ENCODE measurements at regions not wholly inside any gene's neighbourhood (a gene's known extent, or its start where the extent isn't known, plus 50 kb on each side); places are given as distances from the start of the nearest gene placed in this dataset.

DNA sequence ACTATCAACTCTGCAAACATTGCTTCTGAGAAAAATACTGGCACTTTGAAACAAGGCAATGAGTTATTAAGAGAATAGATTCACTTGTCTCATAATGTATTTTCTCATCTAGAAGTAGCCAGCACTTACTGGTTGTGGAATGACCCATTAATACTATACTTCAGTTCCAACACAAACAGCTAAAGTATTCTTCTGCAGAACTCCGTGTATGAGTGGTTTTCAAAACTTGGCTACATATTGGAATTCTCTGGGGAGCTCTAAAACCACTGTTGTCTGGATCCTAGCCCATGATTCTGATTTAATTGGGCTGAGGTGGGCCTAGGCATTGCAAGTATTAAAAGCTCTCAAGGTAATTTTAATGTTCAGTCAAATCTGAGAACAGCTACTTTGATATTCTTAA, 1416.4 kb upstream of the RAG2 start:
- no peaks in the 10 kb centered on the region for H3K36me3 Mint-ChIP-seq
- TF ChIP-seq, protein P1, sequence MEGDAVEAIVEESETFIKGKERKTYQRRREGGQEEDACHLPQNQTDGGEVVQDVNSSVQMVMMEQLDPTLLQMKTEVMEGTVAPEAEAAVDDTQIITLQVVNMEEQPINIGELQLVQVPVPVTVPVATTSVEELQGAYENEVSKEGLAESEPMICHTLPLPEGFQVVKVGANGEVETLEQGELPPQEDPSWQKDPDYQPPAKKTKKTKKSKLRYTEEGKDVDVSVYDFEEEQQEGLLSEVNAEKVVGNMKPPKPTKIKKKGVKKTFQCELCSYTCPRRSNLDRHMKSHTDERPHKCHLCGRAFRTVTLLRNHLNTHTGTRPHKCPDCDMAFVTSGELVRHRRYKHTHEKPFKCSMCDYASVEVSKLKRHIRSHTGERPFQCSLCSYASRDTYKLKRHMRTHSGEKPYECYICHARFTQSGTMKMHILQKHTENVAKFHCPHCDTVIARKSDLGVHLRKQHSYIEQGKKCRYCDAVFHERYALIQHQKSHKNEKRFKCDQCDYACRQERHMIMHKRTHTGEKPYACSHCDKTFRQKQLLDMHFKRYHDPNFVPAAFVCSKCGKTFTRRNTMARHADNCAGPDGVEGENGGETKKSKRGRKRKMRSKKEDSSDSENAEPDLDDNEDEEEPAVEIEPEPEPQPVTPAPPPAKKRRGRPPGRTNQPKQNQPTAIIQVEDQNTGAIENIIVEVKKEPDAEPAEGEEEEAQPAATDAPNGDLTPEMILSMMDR (IDR thresholded peaks at IDR 0.05) = no peak
- no peaks in the 10 kb centered on the region for H3K4me1 ChIP-seq (ENCODE audit: control insufficient read depth in 1 of 2, insufficient read depth in 2 of 2, low read length in 2 of 2)

DNA sequence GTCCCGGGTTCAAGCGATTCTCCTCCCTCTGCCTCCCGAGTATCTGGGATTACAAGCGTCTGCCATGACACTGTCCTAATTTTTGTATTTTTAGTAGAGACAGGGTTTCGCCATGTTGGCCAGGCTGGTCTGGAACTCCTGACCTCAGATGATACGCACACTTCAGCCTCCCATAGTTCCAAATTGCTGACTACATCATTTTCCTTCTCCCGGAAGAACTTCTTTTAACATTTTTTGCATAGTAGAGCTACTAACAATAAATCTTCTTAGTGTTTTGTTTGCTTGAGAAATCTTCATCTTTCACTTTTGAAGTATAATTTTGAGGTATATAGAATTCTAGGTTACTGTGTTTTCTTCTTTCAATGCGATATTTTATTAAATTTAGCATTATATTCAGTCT, 1415.1 kb upstream of the RAG2 start:
- Histone ChIP-seq H4K20me1 (ENCODE audit: insufficient read depth, low read length) (no peaks in the 10 kb centered on the region), H3K4me1 (ENCODE audit: control insufficient read depth in 1 of 2, insufficient read depth in 2 of 2, low read length in 2 of 2) (no peaks in the 10 kb centered on the region), H3K27me3 (ENCODE audit: control insufficient read depth in 2 of 2, insufficient read depth in 2 of 2, low read length in 2 of 2) (no peaks in the 10 kb centered on the region), H3K79me2 (ENCODE audit: insufficient read depth, low read length) (no peaks in the 10 kb centered on the region), H3K36me3 (replicated peaks in 1 of 2; ENCODE audit: control insufficient read depth in 1 of 2, insufficient read depth in 2 of 2, low read length in 2 of 2) (no peaks in the 10 kb centered on the region), H3K9ac (ENCODE audit: insufficient read depth, low read length, poor library complexity, severe bottlenecking) (no peak overlapping the region), H3K9me3 (replicated peaks in 1 of 2; ENCODE audit: control insufficient read depth in 1 of 2, insufficient read depth in 1 of 2, low read length in 2 of 2) (peaks cover 0 to 8% of the 10 kb centered on the region in 2 donors), H3K4me2 (replicated peaks; ENCODE audit: extremely low read depth, low read length, poor library complexity, severe bottlenecking) (no peak overlapping the region), H3K27ac (ENCODE audit: low read depth in 1 of 2, low read length in 2 of 2) (no peak overlapping the region), H3K4me3 (replicated peaks in 1 of 3; ENCODE audit: low read depth in 2 of 3, low read length in 3 of 3) (no peak overlapping the region), H2AFZ (ENCODE audit: insufficient read depth, low read depth, low read length, poor library complexity, severe bottlenecking) (no peak overlapping the region)
- DNase-seq = no peak
- TF ChIP-seq, protein P1 (IDR thresholded peaks at IDR 0.05) = no peak
- intact Hi-C loops (cut with micrococcal nuclease) = no loop called here
- H3K4me1 Mint-ChIP-seq = no peaks in the 10 kb centered on the region
- H3K36me3 Mint-ChIP-seq = no peaks in the 10 kb centered on the region
- H3K4me3 Mint-ChIP-seq = no peak overlapping the region
- no peaks in the 10 kb centered on the region for H3K27me3 Mint-ChIP-seq (ENCODE audit: low read depth in 3 of 3)
- peaks cover 0 to 8% (median 0%) of the 10 kb centered on the region in 7 donors for H3K9me3 Mint-ChIP-seq
- WGBS (ENCODE audit: insufficient coverage) = no CpG with 5 or more reads among the region's 8 CpGs
- no peak overlapping the region for H3K27ac Mint-ChIP-seq

More for the DNA sequence above, 1416.4 kb upstream of the RAG2 start:
- H3K27me3 Mint-ChIP-seq (ENCODE audit: low read depth in 3 of 3) = no peaks in the 10 kb centered on the region
- DNase-seq = no peak
- Histone ChIP-seq H3K27me3 (ENCODE audit: control insufficient read depth in 2 of 2, insufficient read depth in 2 of 2, low read length in 2 of 2) (no peaks in the 10 kb centered on the region), H3K4me3 (replicated peaks in 1 of 3; ENCODE audit: low read depth in 2 of 3, low read length in 3 of 3) (no peak overlapping the region), H3K9ac (ENCODE audit: insufficient read depth, low read length, poor library complexity, severe bottlenecking) (no peak overlapping the region), H2AFZ (ENCODE audit: insufficient read depth, low read depth, low read length, poor library complexity, severe bottlenecking) (no peak overlapping the region), H3K4me2 (replicated peaks; ENCODE audit: extremely low read depth, low read length, poor library complexity, severe bottlenecking) (no peak overlapping the region), H4K20me1 (ENCODE audit: insufficient read depth, low read length) (no peaks in the 10 kb centered on the region), H3K27ac (ENCODE audit: low read depth in 1 of 2, low read length in 2 of 2) (no peak overlapping the region), H3K36me3 (replicated peaks in 1 of 2; ENCODE audit: control insufficient read depth in 1 of 2, insufficient read depth in 2 of 2, low read length in 2 of 2) (no peaks in the 10 kb centered on the region), H3K79me2 (ENCODE audit: insufficient read depth, low read length) (no peaks in the 10 kb centered on the region), H3K9me3 (replicated peaks in 1 of 2; ENCODE audit: control insufficient read depth in 1 of 2, insufficient read depth in 1 of 2, low read length in 2 of 2) (peaks cover 5 to 16% of the 10 kb centered on the region in 2 donors)
- WGBS (ENCODE audit: insufficient coverage) = 83% methylated on average over 1 of the region's 1 CpG
- H3K9me3 Mint-ChIP-seq = peaks cover 0 to 15% (median 7%) of the 10 kb centered on the region in 7 donors
- H3K27ac Mint-ChIP-seq = no peak overlapping the region
- H3K4me1 Mint-ChIP-seq = no peaks in the 10 kb centered on the region
- intact Hi-C loops (cut with micrococcal nuclease) = no loop called here
- no peak overlapping the region for H3K4me3 Mint-ChIP-seq
